Activated T-helper 1 cell treated with anti-CD3 and anti-CD28 coated beads, Interleukin-12 subunit alpha, Interleukin-12 subunit beta, Interleukin-2, Interleukin-4 antibody, amounts not matched to agents 30 ng/mL and 10 ng/mL and 1 ng/mL, durations not matched to agents 14 hours and 24 hours and 36 hours (primary cell): ENCODE measurements at regions not wholly inside any gene's neighbourhood (a gene's known extent, or its start where the extent isn't known, plus 50 kb on each side); places are given as distances from the start of the nearest gene placed in this dataset.

ENCODE experiments used
- DNase-seq: peaks from one replicate; pipeline ENCODE4 v3.0.0; 2021; ENCODE audit warnings: low spot score
- H3K27ac Mint-ChIP-seq: one replicate; pipeline ENCODE4 v1.8.0; 2021; ENCODE audit warnings: mild to moderate bottlenecking, mixed read lengths
- H3K27me3 Mint-ChIP-seq: one replicate; pipeline ENCODE4 v1.8.0; 2022; ENCODE audit warnings: mild to moderate bottlenecking, moderate library complexity, mixed read lengths; ENCODE audit not compliant: insufficient read depth
- H3K36me3 Mint-ChIP-seq: one replicate; pipeline ENCODE4 v1.8.0; 2021; ENCODE audit warnings: low read depth, mixed read lengths
- H3K4me1 Mint-ChIP-seq: one replicate; pipeline ENCODE4 v1.8.0; 2021; ENCODE audit warnings: low read depth, mixed read lengths
- H3K4me3 Mint-ChIP-seq: one replicate; pipeline ENCODE4 v1.8.0; 2021; ENCODE audit warnings: mild to moderate bottlenecking, moderate library complexity, mixed read lengths
- H3K9me3 Mint-ChIP-seq: one replicate; pipeline ENCODE4 v1.8.0; 2021; ENCODE audit warnings: mixed read lengths
- intact Hi-C: fragments of 100-400 bp; cut with micrococcal nuclease; formaldehyde crosslinking; loops from one replicate; pipeline ENCODE4 v1.15.1; 2024

DNA sequence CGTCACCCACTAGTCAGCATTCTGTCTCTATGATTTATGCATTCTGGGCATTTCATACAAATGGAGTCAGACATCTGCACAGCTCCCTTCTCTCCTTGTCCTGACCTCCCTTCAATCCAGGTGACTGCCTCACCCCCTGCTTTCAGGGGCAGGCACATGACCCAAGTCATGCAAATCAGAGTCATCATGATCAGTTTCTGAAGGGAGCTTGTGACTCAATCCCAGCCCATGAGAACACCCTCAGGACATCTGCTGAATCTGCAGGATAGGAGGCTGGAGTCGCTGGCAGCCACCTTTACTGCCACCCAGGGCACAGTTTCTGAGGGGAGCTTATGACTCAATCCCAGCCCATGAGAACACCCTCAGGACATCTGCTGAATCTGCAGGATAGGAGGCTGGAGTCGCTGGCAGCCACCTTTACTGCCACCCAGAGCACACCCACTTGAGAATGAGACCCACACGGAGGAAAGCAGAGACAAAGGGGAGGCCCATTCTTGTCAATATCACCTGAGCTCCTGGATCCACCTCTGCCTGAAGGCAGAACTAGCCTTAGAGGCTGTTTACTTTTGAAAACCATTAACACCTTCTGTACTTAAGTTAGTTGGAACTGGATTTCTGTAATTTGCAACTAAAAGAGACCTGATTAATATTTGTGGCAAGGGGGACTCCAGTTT lies 62.3 kb upstream of the SLC25A33 start:
- Mint-ChIP-seq H3K27ac (no peak overlapping the region), H3K36me3 (no peaks in the 10 kb centered on the region), H3K9me3 (no peaks in the 10 kb centered on the region), H3K4me3 (no peak overlapping the region), H3K4me1 (no peaks in the 10 kb centered on the region), H3K27me3 (peaks cover 12% of the 10 kb centered on the region)
- DNase-seq = no peak
- intact Hi-C loops = no loop called here

DNA sequence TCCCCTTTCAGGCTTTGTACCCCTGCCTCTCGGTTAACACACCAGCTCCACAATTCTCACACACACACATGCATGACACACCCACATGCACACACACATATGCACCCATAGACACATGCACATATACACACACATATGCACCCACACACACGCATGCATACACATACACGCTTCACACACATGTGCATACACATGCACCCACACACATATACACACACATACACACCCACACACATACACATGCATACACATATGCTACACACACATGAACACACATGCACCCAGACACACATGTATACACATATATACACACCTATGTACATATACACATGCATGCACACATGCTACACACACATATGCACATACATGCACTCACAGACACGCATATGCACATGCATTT lies 61.7 kb upstream of the SLC25A33 start:
- H3K4me1 Mint-ChIP-seq = no peaks in the 10 kb centered on the region
- intact Hi-C loops = no loop called here
- H3K27ac Mint-ChIP-seq = no peak overlapping the region
- no peaks in the 10 kb centered on the region for H3K36me3 Mint-ChIP-seq
- no peak for DNase-seq
- H3K27me3 Mint-ChIP-seq = peaks cover 12% of the 10 kb centered on the region
- H3K9me3 Mint-ChIP-seq = no peaks in the 10 kb centered on the region
- no peak overlapping the region for H3K4me3 Mint-ChIP-seq

DNA sequence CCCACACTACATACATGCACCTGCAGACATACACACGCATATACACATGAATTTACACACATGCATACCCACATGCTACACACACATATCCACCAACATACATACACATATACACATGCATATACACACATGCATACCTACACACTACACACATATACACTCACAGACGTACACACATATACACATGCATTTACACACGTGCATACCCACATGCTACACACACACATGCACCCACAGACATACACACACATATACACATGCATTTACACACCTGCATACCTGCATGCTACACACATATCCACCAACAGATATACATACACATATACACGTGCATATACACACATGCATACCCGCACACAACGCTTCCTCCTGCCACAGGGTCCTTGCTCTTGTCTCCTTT lies 61.2 kb upstream of the SLC25A33 start:
- Mint-ChIP-seq H3K4me1 (no peaks in the 10 kb centered on the region), H3K4me3 (no peak overlapping the region), H3K9me3 (no peaks in the 10 kb centered on the region), H3K36me3 (no peaks in the 10 kb centered on the region), H3K27ac (no peak overlapping the region), H3K27me3 (peaks cover 12% of the 10 kb centered on the region)
- intact Hi-C loops = no loop called here
- DNase-seq = no peak

DNA sequence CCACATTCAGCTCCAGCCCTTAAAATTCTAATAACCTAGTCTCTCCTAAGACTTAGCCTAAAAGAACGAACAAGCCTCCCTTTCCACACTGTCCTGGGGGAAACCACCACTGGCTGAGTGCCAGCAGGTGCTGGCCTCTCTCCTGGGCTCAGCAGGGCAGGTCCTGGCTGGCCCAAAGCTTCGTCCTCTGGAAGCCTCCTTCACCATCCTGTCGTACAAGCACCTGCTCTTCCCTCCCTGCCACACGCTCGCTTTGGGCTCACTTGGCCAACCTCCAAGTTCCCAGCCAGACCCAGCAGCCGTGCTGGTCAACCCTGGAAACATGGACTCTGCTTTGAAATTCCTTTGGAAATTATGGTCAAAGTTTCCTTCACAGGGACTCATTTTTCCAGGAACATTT lies 58.2 kb upstream of the SLC25A33 start:
- Mint-ChIP-seq H3K36me3 (no peaks in the 10 kb centered on the region), H3K27me3 (peaks cover 23% of the 10 kb centered on the region), H3K9me3 (no peaks in the 10 kb centered on the region), H3K27ac (no peak overlapping the region), H3K4me1 (no peaks in the 10 kb centered on the region), H3K4me3 (no peak overlapping the region)
- DNase-seq = no peak
- intact Hi-C loops = no loop called here

DNA sequence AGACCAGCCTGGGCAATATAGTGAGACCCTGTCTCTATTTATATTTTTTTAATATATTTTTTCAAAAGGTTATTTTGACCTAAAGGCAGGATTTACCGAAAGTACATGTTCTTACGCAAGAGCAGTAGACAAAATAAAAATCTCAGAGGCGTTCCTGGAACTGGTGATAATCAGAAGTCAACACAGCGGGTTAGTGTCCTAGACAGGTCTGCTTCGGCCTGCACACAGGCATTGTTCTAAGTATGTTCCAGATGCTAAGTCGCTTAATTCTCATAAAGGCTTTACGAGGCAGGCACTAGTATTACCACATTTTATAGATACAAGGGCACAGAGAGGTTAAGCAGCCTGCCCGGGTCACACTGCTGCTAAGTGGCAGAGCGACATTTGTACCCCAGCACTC lies 56.9 kb upstream of the SLC25A33 start:
- no peak overlapping the region for H3K4me3 Mint-ChIP-seq
- no peaks in the 10 kb centered on the region for H3K4me1 Mint-ChIP-seq
- H3K9me3 Mint-ChIP-seq = no peaks in the 10 kb centered on the region
- intact Hi-C loops = no loop called here
- no peak for DNase-seq
- H3K36me3 Mint-ChIP-seq = no peaks in the 10 kb centered on the region
- H3K27me3 Mint-ChIP-seq = peaks cover 30% of the 10 kb centered on the region
- H3K27ac Mint-ChIP-seq = no peak overlapping the region

DNA sequence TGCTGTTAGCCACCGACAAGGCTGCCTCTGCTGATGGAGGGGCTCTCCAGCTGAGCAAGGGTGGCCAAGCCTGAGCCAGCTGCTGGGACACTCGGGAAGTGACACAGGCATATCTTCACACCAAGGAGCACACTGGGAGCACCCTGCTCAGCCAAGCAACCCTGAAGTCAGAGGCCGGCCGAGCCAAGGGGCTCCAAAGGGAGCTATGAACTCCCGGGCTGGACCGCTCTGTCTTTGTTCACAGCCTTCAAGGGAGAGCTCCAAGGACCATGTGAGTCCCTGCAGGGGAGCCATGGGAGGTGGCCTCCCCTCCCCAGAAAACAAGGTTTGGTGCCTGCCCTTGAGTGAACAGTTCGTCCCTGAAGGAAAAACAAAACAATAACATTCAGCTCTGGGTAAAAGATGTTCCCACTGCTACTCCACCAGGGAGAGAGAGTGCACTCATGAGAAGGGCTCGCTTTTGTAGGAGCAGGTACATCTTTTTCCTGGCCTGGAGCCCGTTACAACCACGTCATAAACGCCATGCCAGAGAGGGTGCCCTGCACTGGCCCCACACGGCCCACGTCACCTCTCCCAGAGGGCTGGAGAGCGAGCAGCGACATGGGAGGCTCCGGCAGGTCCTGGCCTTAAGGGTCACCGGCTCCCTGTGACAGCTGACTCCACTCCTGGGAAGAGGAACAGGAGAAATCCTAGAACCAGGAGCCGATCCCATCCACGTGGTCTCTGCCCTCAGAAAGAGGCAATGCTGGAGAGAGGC lies 56.3 kb upstream of the SLC25A33 start:
- Mint-ChIP-seq H3K9me3 (no peaks in the 10 kb centered on the region), H3K27me3 (peaks cover 30% of the 10 kb centered on the region), H3K27ac (no peak overlapping the region), H3K4me1 (no peaks in the 10 kb centered on the region), H3K36me3 (no peaks in the 10 kb centered on the region), H3K4me3 (no peak overlapping the region)
- intact Hi-C loops = no loop called here
- DNase-seq = no peak

DNA sequence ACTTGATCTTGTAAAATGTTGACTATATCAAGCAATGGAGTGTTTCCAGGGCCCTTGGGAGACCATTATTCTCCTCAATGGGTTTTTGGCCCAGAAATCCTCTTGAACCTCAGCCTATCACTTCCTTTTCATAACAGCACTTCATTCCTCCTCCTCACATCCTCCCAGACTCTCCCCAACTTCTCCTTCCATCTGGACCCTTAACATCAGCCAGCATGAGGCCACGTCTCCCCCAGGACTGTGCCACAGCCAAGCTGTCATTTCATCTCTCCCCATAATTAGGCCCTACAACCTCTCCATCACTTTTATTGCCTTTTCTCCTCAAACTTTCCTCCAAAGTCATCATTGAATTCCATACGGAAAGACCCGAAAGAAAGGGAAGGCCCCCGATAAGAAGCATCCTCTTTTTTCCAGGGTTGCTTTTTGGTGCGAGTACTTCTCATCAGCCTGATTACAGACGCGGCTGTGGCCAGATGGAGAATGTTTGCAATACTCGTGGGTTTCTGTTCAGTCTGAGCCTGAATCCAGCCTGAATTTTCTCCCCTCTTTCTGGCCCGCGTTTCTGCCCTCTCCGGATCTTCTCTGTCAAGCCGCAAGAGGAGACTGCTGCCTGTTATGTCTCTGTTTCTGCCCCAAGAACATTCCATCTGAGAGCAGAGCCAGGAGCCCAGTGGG lies 52.7 kb upstream of the SLC25A33 start:
- peaks cover 4% of the 10 kb centered on the region for H3K4me1 Mint-ChIP-seq

More for the DNA sequence above, 52.7 kb upstream of the SLC25A33 start:
- intact Hi-C loops = no loop called here
- Mint-ChIP-seq H3K27ac (no peak overlapping the region), H3K9me3 (no peaks in the 10 kb centered on the region), H3K36me3 (no peaks in the 10 kb centered on the region), H3K27me3 (peaks cover 32% of the 10 kb centered on the region), H3K4me3 (no peak overlapping the region)
- DNase-seq = no peak
